H1 (cell line): ENCODE measurements at regions not wholly inside any gene's neighbourhood (a gene's known extent, or its start where the extent isn't known, plus 50 kb on each side); places are given as distances from the start of the nearest gene placed in this dataset.

Experiments
- BRCA1 ChIP-seq: IDR thresholded peaks from 2 replicates; pipeline ENCODE4 v1.6.1; 2012; ENCODE audit warnings: low read depth, low read length, improper control_type of control experiment
- CHD2 ChIP-seq: IDR thresholded peaks from 2 replicates; pipeline ENCODE4 v1.6.1; 2012; ENCODE audit warnings: low read length, improper control_type of control experiment
- EZH2 ChIP-seq: fragments of 200-600 bp; sonication (generic); IDR thresholded peaks from 2 replicates; pipeline ENCODE4 v1.7.1; 2012; ENCODE audit warnings: low read depth, mild to moderate bottlenecking, moderate library complexity, low read length, inconsistent platforms; ENCODE audit not compliant: severe bottlenecking
- JUN ChIP-seq: IDR thresholded peaks from 2 replicates; pipeline ENCODE4 v1.6.1; 2011; ENCODE audit warnings: low read depth, mild to moderate bottlenecking, improper control_type of control experiment, low read length
- KDM1A ChIP-seq: fragments of 200-600, 300-600 bp; sonication (generic); IDR thresholded peaks from 2 replicates; pipeline ENCODE4 v1.7.1; 2016; ENCODE audit warnings: mild to moderate bottlenecking, low read length, borderline replicate concordance
- KDM5A ChIP-seq: fragments of 200-600 bp; IDR thresholded peaks from 2 replicates; pipeline ENCODE4 v1.7.1; 2012; ENCODE audit warnings: mild to moderate bottlenecking, low read length, inconsistent platforms, mixed read lengths
- RBBP5 ChIP-seq: IDR thresholded peaks from 2 replicates; pipeline ENCODE4 v1.7.1; 2012; ENCODE audit warnings: low read depth, mild to moderate bottlenecking, inconsistent platforms, low read length, moderate library complexity, borderline replicate concordance
- SIX5 ChIP-seq: IDR thresholded peaks from 2 replicates; pipeline ENCODE4 v1.6.1; 2011; ENCODE audit warnings: mild to moderate bottlenecking, low read depth, low read length

DNA sequence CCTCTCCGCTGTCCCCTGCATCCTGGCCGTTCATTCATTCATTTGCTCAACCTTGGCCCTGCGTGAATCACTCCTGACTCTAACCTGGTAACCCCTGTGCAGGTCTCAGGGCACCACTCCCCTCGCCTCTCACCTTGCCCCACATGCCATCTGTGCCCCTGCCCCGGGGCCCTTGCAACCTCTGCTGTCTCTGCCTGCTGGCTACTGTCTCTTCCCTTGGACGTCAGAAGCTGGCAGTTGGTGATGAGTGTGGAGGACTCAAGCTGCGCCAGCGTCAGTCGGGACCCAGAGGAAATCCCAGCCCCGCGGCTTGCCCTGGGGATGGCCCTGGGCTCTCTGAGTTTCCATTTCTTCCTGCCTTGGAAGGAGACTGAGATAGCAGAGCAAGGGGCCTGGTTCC lies 154.9 kb downstream of the OLFM1 start (continued):
- TF ChIP-seq SIX5 (no peak), KDM1A (no peak), EZH2 (no peak), BRCA1 (no peak), KDM5A (no peak), JUN (no peak), RBBP5 (no peak), CHD2 (no peak)
- TF ChIP-seq, all 59 proteins: peak for 0
